ENCODE measurements at regions not wholly inside any gene's neighbourhood (a gene's known extent, or its start where the extent isn't known, plus 50 kb on each side); places are given as distances from the start of the nearest gene placed in this dataset.

- no peak for DNase-seq
Observed at GRCh38 chr7:17661982-17662585, 278.2 kb downstream of the SNX13 start.

- no peak for DNase-seq
Observed at GRCh38 chr7:17663061-17663675, 277.1 kb downstream of the SNX13 start.

- no peak for DNase-seq
Observed at GRCh38 chr7:17665029-17665428, 275.3 kb downstream of the SNX13 start.

- no peak for DNase-seq
Observed at GRCh38 chr7:17668122-17668521, 272.2 kb downstream of the SNX13 start.

GRCh38 chr7:17669204-17669603, 271.1 kb downstream of the SNX13 start:
- no peak for DNase-seq

- no peak for DNase-seq
Observed at GRCh38 chr7:17671956-17672355, 268.3 kb downstream of the SNX13 start.

- DNase-seq: no peak
Observed at GRCh38 chr7:17672783-17673182, 267.5 kb downstream of the SNX13 start.

- no peak for DNase-seq
Observed at GRCh38 chr7:17674166-17674942, 265.9 kb downstream of the SNX13 start.

GRCh38 chr7:17674943-17675608, 265.2 kb downstream of the SNX13 start:
- DNase-seq: no peak

GRCh38 chr7:17677408-17677807, 262.9 kb downstream of the SNX13 start:
- DNase-seq: no peak

GRCh38 chr7:17678896-17679295, 261.4 kb downstream of the SNX13 start:
- no peak for DNase-seq

GRCh38 chr7:17679458-17679857, 260.8 kb downstream of the SNX13 start:
- no peak for DNase-seq

GRCh38 chr7:17680026-17680425, 260.3 kb downstream of the SNX13 start:
- no peak for DNase-seq

- DNase-seq: peak; percentile 5
Observed at GRCh38 chr7:17680943-17681351, 259.3 kb downstream of the SNX13 start.

- DNase-seq: no peak
Observed at GRCh38 chr7:17681965-17682364, 258.3 kb downstream of the SNX13 start.

- no peak for DNase-seq
Observed at GRCh38 chr7:17682586-17682985, 257.7 kb downstream of the SNX13 start.

GRCh38 chr7:17685141-17685540, 255.2 kb downstream of the SNX13 start:
- DNase-seq: no peak

GRCh38 chr7:17687361-17687760, 252.9 kb downstream of the SNX13 start:
- DNase-seq: no peak

- no peak for DNase-seq
Observed at GRCh38 chr7:17689361-17689902, 250.9 kb downstream of the SNX13 start.

GRCh38 chr7:17690030-17690429, 250.3 kb downstream of the SNX13 start:
- DNase-seq: no peak

- no peak for DNase-seq
Observed at GRCh38 chr7:17696422-17696821, 243.9 kb downstream of the SNX13 start.

GRCh38 chr7:17697128-17697881, 243.0 kb downstream of the SNX13 start:
- DNase-seq: no peak

GRCh38 chr7:17699696-17700095, 240.6 kb downstream of the SNX13 start:
- DNase-seq: no peak
